ENCODE measurements at regions not wholly inside any gene's neighbourhood (a gene's known extent, or its start where the extent isn't known, plus 50 kb on each side); places are given as distances from the start of the nearest gene placed in this dataset.

- Histone ChIP-seq H4K20me1 (ENCODE audit: control insufficient read depth, insufficient read depth, insufficient read length) (no peaks in the 10 kb centered on the region), H3K4me2 (ENCODE audit: insufficient read depth, insufficient read length, low read length) (no peak overlapping the region), H3K23me2 (ENCODE audit: insufficient read length, low read depth, low read length, poor library complexity, severe bottlenecking) (no peaks in the 10 kb centered on the region), H2BK15ac (ENCODE audit: low read depth, low read length) (no peak overlapping the region), H3K4me1 (ENCODE audit: insufficient read depth, low read length) (peaks cover 3% of the 10 kb centered on the region; the same call in 1 of the 2 replicates), H2AK5ac (ENCODE audit: insufficient read length, low read length) (no peak overlapping the region), H3K9ac (ENCODE audit: extremely low read depth, insufficient read length, low read length) (no peak overlapping the region), H4K5ac (ENCODE audit: insufficient read length, low read depth, low read length) (no peak overlapping the region), H2BK12ac (ENCODE audit: insufficient read length, low read depth, low read length) (no peak overlapping the region), H3K56ac (ENCODE audit: insufficient read length, low read depth, low read length) (no peak overlapping the region), H3K23ac (ENCODE audit: insufficient read length, low read depth, low read length) (no peak overlapping the region), H3K79me1 (ENCODE audit: insufficient read depth, low read depth, low read length, poor library complexity, severe bottlenecking) (no peaks in the 10 kb centered on the region), H3K9me3 (ENCODE audit: control insufficient read depth, low read depth, low read length) (no peaks in the 10 kb centered on the region), H3T11ph (ENCODE audit: low read length) (no peak overlapping the region), H3K18ac (ENCODE audit: insufficient read length, low read depth, low read length) (no peak overlapping the region), H4K8ac (replicated peaks; ENCODE audit: insufficient read length, low read depth, low read length) (no peak overlapping the region), H3K79me2 (ENCODE audit: insufficient read depth, low read length) (no peaks in the 10 kb centered on the region), H2BK120ac (ENCODE audit: low read depth, low read length, poor library complexity, severe bottlenecking) (no peak overlapping the region), H3K14ac (ENCODE audit: insufficient read depth, low read length) (no peak overlapping the region), H4K91ac (ENCODE audit: insufficient read length, low read depth, low read length) (no peak overlapping the region), H2BK5ac (ENCODE audit: insufficient read length, low read length) (no peak overlapping the region), H2BK20ac (ENCODE audit: low read depth, low read length, poor library complexity, severe bottlenecking) (no peak overlapping the region), H3K27me3 (ENCODE audit: insufficient read depth, low read length) (no peaks in the 10 kb centered on the region), H2AFZ (ENCODE audit: low read length) (no peak overlapping the region), H3K4ac (ENCODE audit: low read depth, low read length) (no peak overlapping the region), H3K27ac (ENCODE audit: insufficient read length, low read depth, low read length) (no peak overlapping the region)
- Mint-ChIP-seq H3K27me3 (ENCODE audit: low read depth) (peaks cover 10% of the 10 kb centered on the region), H3K4me1 (peaks cover 11 to 19% of the 10 kb centered on the region in 2 experiments), H3K36me3 (ENCODE audit: insufficient read depth in 1 of 3, low read depth in 3 of 3) (no peaks in the 10 kb centered on the region), H3K27ac (no peak overlapping the region; a peak in 1 of 7 replicates), H3K4me3 (no peak overlapping the region), H3K9me3 (no peaks in the 10 kb centered on the region; a peak in 1 of 5 replicates)
- TF ChIP-seq, protein P1, sequence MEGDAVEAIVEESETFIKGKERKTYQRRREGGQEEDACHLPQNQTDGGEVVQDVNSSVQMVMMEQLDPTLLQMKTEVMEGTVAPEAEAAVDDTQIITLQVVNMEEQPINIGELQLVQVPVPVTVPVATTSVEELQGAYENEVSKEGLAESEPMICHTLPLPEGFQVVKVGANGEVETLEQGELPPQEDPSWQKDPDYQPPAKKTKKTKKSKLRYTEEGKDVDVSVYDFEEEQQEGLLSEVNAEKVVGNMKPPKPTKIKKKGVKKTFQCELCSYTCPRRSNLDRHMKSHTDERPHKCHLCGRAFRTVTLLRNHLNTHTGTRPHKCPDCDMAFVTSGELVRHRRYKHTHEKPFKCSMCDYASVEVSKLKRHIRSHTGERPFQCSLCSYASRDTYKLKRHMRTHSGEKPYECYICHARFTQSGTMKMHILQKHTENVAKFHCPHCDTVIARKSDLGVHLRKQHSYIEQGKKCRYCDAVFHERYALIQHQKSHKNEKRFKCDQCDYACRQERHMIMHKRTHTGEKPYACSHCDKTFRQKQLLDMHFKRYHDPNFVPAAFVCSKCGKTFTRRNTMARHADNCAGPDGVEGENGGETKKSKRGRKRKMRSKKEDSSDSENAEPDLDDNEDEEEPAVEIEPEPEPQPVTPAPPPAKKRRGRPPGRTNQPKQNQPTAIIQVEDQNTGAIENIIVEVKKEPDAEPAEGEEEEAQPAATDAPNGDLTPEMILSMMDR (conservative IDR thresholded peaks at IDR 0.05): no peak
- WGBS (ENCODE audit: extremely low coverage, insufficient read length, low lambda C conversion rate): no CpG with 5 or more reads among the region's 4 CpGs
- peak; percentile 86 for DNase-seq
Observed at GRCh38 chr9:120152295-120152694, 427.7 kb downstream of the CDK5RAP2 start.

Measured in H9 (cell line).